ENCODE measurements at regions not wholly inside any gene's neighbourhood (a gene's known extent, or its start where the extent isn't known, plus 50 kb on each side); places are given as distances from the start of the nearest gene placed in this dataset.

- Histone ChIP-seq H3K27ac (ENCODE audit: low read depth in 2 of 2, low read length in 2 of 2) (no peak overlapping the region), H3K36me3 (ENCODE audit: control insufficient read depth in 2 of 2, insufficient read depth in 2 of 2, low read length in 2 of 2) (no peaks in the 10 kb centered on the region), H3K27me3 (ENCODE audit: control insufficient read depth in 2 of 2, insufficient read depth in 2 of 2, low read length in 2 of 2) (no peaks in the 10 kb centered on the region), H3K9me3 (ENCODE audit: control insufficient read depth in 2 of 2, low read length in 2 of 2) (peaks cover 0 to 2% of the 10 kb centered on the region in 2 donors), H3K4me3 (ENCODE audit: low read length in 2 of 2) (no peak overlapping the region), H3K4me1 (ENCODE audit: control insufficient read depth in 2 of 2, insufficient read depth in 2 of 2, low read length in 2 of 2) (no peaks in the 10 kb centered on the region), H3K9ac (ENCODE audit: low read depth in 1 of 2, low read length in 2 of 2) (no peak overlapping the region)
Observed at GRCh38 chr5:2658881-2659470, 92.5 kb downstream of the IRX2 start.

GRCh38 chr5:2658447-2658846 lies 93.0 kb downstream of the IRX2 start:
- H3K9me3 ChIP-seq (ENCODE audit: control insufficient read depth in 2 of 2, low read length in 2 of 2), result peaks cover 0 to 2% of the 10 kb centered on the region in 2 donors
- no peaks in the 10 kb centered on the region for H3K36me3 ChIP-seq (ENCODE audit: control insufficient read depth in 2 of 2, insufficient read depth in 2 of 2, low read length in 2 of 2)
- no peaks in the 10 kb centered on the region for H3K27me3 ChIP-seq (ENCODE audit: control insufficient read depth in 2 of 2, insufficient read depth in 2 of 2, low read length in 2 of 2)
- H3K27ac ChIP-seq (ENCODE audit: low read depth in 2 of 2, low read length in 2 of 2), result no peak overlapping the region
- H3K4me3 ChIP-seq (ENCODE audit: low read length in 2 of 2), result no peak overlapping the region
- H3K4me1 ChIP-seq (ENCODE audit: control insufficient read depth in 2 of 2, insufficient read depth in 2 of 2, low read length in 2 of 2), result no peaks in the 10 kb centered on the region
- no peak overlapping the region for H3K9ac ChIP-seq (ENCODE audit: low read depth in 1 of 2, low read length in 2 of 2)

- no peak overlapping the region for H3K27ac ChIP-seq (ENCODE audit: low read depth in 2 of 2, low read length in 2 of 2)
- H3K9ac ChIP-seq (ENCODE audit: low read depth in 1 of 2, low read length in 2 of 2), result no peak overlapping the region
- no peaks in the 10 kb centered on the region for H3K27me3 ChIP-seq (ENCODE audit: control insufficient read depth in 2 of 2, insufficient read depth in 2 of 2, low read length in 2 of 2)
- no peaks in the 10 kb centered on the region for H3K4me1 ChIP-seq (ENCODE audit: control insufficient read depth in 2 of 2, insufficient read depth in 2 of 2, low read length in 2 of 2)
- H3K9me3 ChIP-seq (ENCODE audit: control insufficient read depth in 2 of 2, low read length in 2 of 2), result peaks cover 0 to 2% of the 10 kb centered on the region in 2 donors
- H3K36me3 ChIP-seq (ENCODE audit: control insufficient read depth in 2 of 2, insufficient read depth in 2 of 2, low read length in 2 of 2), result no peaks in the 10 kb centered on the region
- no peak overlapping the region for H3K4me3 ChIP-seq (ENCODE audit: low read length in 2 of 2)
Observed at GRCh38 chr5:2657151-2657550, 94.3 kb downstream of the IRX2 start.

- Histone ChIP-seq H3K4me3 (ENCODE audit: low read length in 2 of 2) (no peak overlapping the region), H3K27ac (ENCODE audit: low read depth in 2 of 2, low read length in 2 of 2) (no peak overlapping the region), H3K4me1 (ENCODE audit: control insufficient read depth in 2 of 2, insufficient read depth in 2 of 2, low read length in 2 of 2) (no peaks in the 10 kb centered on the region), H3K9ac (ENCODE audit: low read depth in 1 of 2, low read length in 2 of 2) (no peak overlapping the region), H3K27me3 (ENCODE audit: control insufficient read depth in 2 of 2, insufficient read depth in 2 of 2, low read length in 2 of 2) (no peaks in the 10 kb centered on the region), H3K9me3 (ENCODE audit: control insufficient read depth in 2 of 2, low read length in 2 of 2) (peaks cover 0 to 2% of the 10 kb centered on the region in 2 donors), H3K36me3 (ENCODE audit: control insufficient read depth in 2 of 2, insufficient read depth in 2 of 2, low read length in 2 of 2) (no peaks in the 10 kb centered on the region)
Observed at GRCh38 chr5:2656206-2656605, 95.3 kb downstream of the IRX2 start.

GRCh38 chr5:2653991-2654390 lies 97.5 kb downstream of the IRX2 start:
- Histone ChIP-seq H3K4me1 (ENCODE audit: control insufficient read depth in 2 of 2, insufficient read depth in 2 of 2, low read length in 2 of 2) (no peaks in the 10 kb centered on the region), H3K27ac (ENCODE audit: low read depth in 2 of 2, low read length in 2 of 2) (no peak overlapping the region), H3K9me3 (ENCODE audit: control insufficient read depth in 2 of 2, low read length in 2 of 2) (peaks cover 0 to 4% of the 10 kb centered on the region in 2 donors), H3K36me3 (ENCODE audit: control insufficient read depth in 2 of 2, insufficient read depth in 2 of 2, low read length in 2 of 2) (no peaks in the 10 kb centered on the region), H3K27me3 (ENCODE audit: control insufficient read depth in 2 of 2, insufficient read depth in 2 of 2, low read length in 2 of 2) (no peaks in the 10 kb centered on the region), H3K9ac (ENCODE audit: low read depth in 1 of 2, low read length in 2 of 2) (no peak overlapping the region), H3K4me3 (ENCODE audit: low read length in 2 of 2) (no peak overlapping the region)

- no peak overlapping the region for H3K27ac ChIP-seq (ENCODE audit: low read depth in 2 of 2, low read length in 2 of 2)
- H3K27me3 ChIP-seq (ENCODE audit: control insufficient read depth in 2 of 2, insufficient read depth in 2 of 2, low read length in 2 of 2), result no peaks in the 10 kb centered on the region
- H3K9me3 ChIP-seq (ENCODE audit: control insufficient read depth in 2 of 2, low read length in 2 of 2), result peaks cover 0 to 2% of the 10 kb centered on the region in 2 donors
- H3K36me3 ChIP-seq (ENCODE audit: control insufficient read depth in 2 of 2, insufficient read depth in 2 of 2, low read length in 2 of 2), result no peaks in the 10 kb centered on the region
- no peak overlapping the region for H3K4me3 ChIP-seq (ENCODE audit: low read length in 2 of 2)
- H3K9ac ChIP-seq (ENCODE audit: low read depth in 1 of 2, low read length in 2 of 2), result no peak overlapping the region
- no peaks in the 10 kb centered on the region for H3K4me1 ChIP-seq (ENCODE audit: control insufficient read depth in 2 of 2, insufficient read depth in 2 of 2, low read length in 2 of 2)
Observed at GRCh38 chr5:2651116-2651515, 100.4 kb downstream of the IRX2 start.

GRCh38 chr5:2642684-2643345 lies 108.7 kb downstream of the IRX2 start:
- H3K4me3 ChIP-seq (ENCODE audit: low read length in 2 of 2), result no peak overlapping the region
- no peak overlapping the region for H3K9ac ChIP-seq (ENCODE audit: low read depth in 1 of 2, low read length in 2 of 2)
- H3K4me1 ChIP-seq (ENCODE audit: control insufficient read depth in 2 of 2, insufficient read depth in 2 of 2, low read length in 2 of 2), result no peaks in the 10 kb centered on the region
- peaks cover 2 to 3% of the 10 kb centered on the region in 2 donors for H3K9me3 ChIP-seq (ENCODE audit: control insufficient read depth in 2 of 2, low read length in 2 of 2)
- no peak overlapping the region for H3K27ac ChIP-seq (ENCODE audit: low read depth in 2 of 2, low read length in 2 of 2)
- no peaks in the 10 kb centered on the region for H3K36me3 ChIP-seq (ENCODE audit: control insufficient read depth in 2 of 2, insufficient read depth in 2 of 2, low read length in 2 of 2)
- no peaks in the 10 kb centered on the region for H3K27me3 ChIP-seq (ENCODE audit: control insufficient read depth in 2 of 2, insufficient read depth in 2 of 2, low read length in 2 of 2)

- Histone ChIP-seq H3K27ac (ENCODE audit: low read depth in 2 of 2, low read length in 2 of 2) (no peak overlapping the region), H3K9me3 (ENCODE audit: control insufficient read depth in 2 of 2, low read length in 2 of 2) (peaks cover 2 to 3% of the 10 kb centered on the region in 2 donors), H3K27me3 (ENCODE audit: control insufficient read depth in 2 of 2, insufficient read depth in 2 of 2, low read length in 2 of 2) (no peaks in the 10 kb centered on the region), H3K4me1 (ENCODE audit: control insufficient read depth in 2 of 2, insufficient read depth in 2 of 2, low read length in 2 of 2) (no peaks in the 10 kb centered on the region), H3K4me3 (ENCODE audit: low read length in 2 of 2) (no peak overlapping the region), H3K9ac (ENCODE audit: low read depth in 1 of 2, low read length in 2 of 2) (no peak overlapping the region), H3K36me3 (ENCODE audit: control insufficient read depth in 2 of 2, insufficient read depth in 2 of 2, low read length in 2 of 2) (no peaks in the 10 kb centered on the region)
Observed at GRCh38 chr5:2640717-2641116, 110.8 kb downstream of the IRX2 start.

GRCh38 chr5:2639425-2639824 lies 112.1 kb downstream of the IRX2 start:
- Histone ChIP-seq H3K27me3 (ENCODE audit: control insufficient read depth in 2 of 2, insufficient read depth in 2 of 2, low read length in 2 of 2) (no peaks in the 10 kb centered on the region), H3K9ac (ENCODE audit: low read depth in 1 of 2, low read length in 2 of 2) (no peak overlapping the region), H3K27ac (ENCODE audit: low read depth in 2 of 2, low read length in 2 of 2) (no peak overlapping the region), H3K9me3 (ENCODE audit: control insufficient read depth in 2 of 2, low read length in 2 of 2) (peaks cover 2 to 7% of the 10 kb centered on the region in 2 donors), H3K36me3 (ENCODE audit: control insufficient read depth in 2 of 2, insufficient read depth in 2 of 2, low read length in 2 of 2) (no peaks in the 10 kb centered on the region), H3K4me3 (ENCODE audit: low read length in 2 of 2) (no peak overlapping the region), H3K4me1 (ENCODE audit: control insufficient read depth in 2 of 2, insufficient read depth in 2 of 2, low read length in 2 of 2) (no peaks in the 10 kb centered on the region)

- Histone ChIP-seq H3K27me3 (ENCODE audit: control insufficient read depth in 2 of 2, insufficient read depth in 2 of 2, low read length in 2 of 2) (no peaks in the 10 kb centered on the region), H3K27ac (ENCODE audit: low read depth in 2 of 2, low read length in 2 of 2) (no peak overlapping the region), H3K9ac (ENCODE audit: low read depth in 1 of 2, low read length in 2 of 2) (no peak overlapping the region)
Observed at GRCh38 chr5:2634399-2635176, 116.9 kb downstream of the IRX2 start.

More at GRCh38 chr5:2634399-2635176, 116.9 kb downstream of the IRX2 start:
- Histone ChIP-seq H3K4me1 (ENCODE audit: control insufficient read depth in 2 of 2, insufficient read depth in 2 of 2, low read length in 2 of 2) (no peaks in the 10 kb centered on the region), H3K4me3 (ENCODE audit: low read length in 2 of 2) (no peak overlapping the region), H3K36me3 (ENCODE audit: control insufficient read depth in 2 of 2, insufficient read depth in 2 of 2, low read length in 2 of 2) (no peaks in the 10 kb centered on the region), H3K9me3 (ENCODE audit: control insufficient read depth in 2 of 2, low read length in 2 of 2) (peaks cover 0 to 4% of the 10 kb centered on the region in 2 donors)

Data from mucosa of rectum (tissue), 2 donors.